GM21360 (cell line): ENCODE measurements at regions not wholly inside any gene's neighbourhood (a gene's known extent, or its start where the extent isn't known, plus 50 kb on each side); places are given as distances from the start of the nearest gene placed in this dataset.
"Not testable (repeated sequence)": the region's sequence is repeated elsewhere in the genome, so short reads cannot be mapped to it uniquely, and the experiment has no call there.

ENCODE experiments used
- ATAC-seq: cut with Tn5 transposase; IDR thresholded peaks from one replicate; pipeline ENCODE4 v1.9.1; 2021; ENCODE audit warnings: mild to moderate bottlenecking, moderate library complexity; ENCODE audit not compliant: unreplicated experiment

DNA sequence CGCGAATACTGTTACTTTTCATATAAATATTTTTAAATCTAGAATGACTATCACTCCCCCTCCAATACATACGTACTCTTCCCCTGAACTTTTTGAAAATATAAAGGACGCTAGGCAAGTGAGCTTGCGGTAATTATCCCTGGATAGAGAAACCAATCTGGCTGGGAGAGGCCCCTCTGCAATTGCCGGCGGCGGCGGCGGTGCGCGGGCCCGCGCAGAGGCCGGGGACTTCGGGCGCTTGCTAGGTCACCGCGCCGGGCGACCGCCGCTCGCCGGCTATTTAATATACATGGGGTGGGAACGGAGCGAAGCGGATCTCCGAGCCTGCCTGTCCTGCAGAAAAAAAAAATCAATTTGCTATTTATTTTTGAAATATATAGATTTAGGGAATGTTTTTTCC lies 416.3 kb upstream of the ESRRG start:
- ATAC-seq = no peak

DNA sequence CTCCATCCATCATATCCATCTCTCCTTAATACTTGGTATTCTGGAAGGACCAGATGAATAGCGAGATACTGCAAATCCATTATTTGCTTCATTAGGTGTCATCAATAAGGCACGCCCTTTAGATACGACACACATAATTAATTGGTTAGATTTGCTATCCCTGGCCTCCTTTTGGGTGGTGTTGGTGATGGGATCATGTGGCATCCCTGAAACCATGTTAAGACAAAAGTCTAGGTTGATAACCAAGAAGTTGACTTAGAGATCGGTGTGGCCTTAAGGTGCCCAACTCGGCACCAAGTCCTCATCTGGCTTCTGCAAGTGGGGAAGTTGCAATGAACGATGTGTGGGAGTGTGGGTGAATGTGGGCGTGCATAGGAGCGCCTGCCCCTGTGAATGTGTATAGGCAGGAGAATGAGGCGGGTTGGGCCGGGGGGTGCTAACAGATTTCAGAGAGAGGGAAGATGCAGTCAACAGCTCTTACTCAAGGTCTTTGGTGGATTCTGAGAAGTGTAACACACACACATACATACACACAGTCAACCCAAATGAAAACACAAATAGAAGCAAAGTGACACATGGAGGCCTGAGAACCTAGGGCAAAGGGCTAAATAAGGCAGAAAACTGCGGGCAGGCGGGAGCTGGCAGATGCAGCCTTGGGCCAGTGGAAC lies 415.7 kb upstream of the ESRRG start:
- no peak for ATAC-seq

DNA sequence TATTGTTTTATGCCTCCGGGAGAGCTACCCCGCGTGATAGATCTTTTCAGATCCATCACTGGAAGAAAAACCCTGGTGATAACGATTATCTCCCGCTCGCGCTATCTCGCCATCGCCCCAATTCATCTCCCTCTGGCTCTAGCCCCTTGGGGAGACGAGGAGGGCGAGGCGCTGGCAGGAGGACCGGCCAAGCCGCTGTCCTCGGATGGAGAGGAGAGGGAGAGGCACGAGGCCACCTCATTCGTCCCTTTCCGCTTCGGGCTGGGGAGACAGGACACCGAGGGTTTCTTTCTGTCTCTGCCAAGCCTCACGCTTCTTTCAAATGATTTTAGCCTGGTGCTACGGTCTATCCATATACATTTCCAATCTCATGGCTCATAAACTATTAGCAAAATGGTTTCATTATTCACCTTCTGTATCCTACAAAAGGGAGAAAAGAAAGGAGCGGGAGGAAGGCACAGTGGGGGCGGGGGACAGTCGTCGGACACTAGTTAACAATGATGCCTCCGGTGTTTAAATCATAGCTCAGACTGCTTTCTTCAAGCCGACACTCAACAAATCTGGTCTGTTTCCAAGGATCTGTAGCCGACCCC lies 415.0 kb upstream of the ESRRG start:
- no peak for ATAC-seq

DNA sequence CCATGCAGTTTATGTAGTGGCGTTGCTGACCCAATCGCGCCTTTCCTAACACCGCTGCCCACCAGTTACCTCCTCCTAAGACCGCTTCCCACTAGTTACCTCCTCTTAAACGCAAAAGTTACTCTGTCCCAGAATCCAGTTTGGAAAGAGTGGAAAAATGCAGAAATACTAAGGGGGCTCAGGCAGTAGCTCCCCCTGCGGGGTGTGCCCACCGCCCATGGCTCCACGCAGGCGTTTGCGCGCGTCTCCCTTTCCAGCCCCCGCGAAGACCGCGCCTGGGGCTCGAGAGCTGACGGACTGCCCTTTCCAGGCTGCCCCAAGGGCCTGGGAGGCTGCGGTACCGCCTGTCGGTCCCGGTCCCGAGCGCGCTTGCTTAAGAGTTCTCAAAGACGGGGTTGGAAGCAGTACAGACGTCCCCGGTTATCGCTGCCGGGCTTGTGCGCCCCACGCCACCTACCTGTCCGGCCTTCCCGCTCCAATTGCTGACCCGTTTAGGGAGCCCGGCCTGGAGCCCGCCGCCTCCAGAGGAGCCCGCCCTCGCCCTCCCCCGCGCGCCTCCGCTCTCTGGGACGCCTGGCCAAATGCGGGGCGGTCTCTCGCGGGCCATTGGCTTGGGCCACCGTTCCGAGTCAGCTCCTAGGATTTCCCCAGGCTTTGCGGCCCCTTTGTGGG lies 414.1 kb upstream of the ESRRG start:
- ATAC-seq = no peak

DNA sequence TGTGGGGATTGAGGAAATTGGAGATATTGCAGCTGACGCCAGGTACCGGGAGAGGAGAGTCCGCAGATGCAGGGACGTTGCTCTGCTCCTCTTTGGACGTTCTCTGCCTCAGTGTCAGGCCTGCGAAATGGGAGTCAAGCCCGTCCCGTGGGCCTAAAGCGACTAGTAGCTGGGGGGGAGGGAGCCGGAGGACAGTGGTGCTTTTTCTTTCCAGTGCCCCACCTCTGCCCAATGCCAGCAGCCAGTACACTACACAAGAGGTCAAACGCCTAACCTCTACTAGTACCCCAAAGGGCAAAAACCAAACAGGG lies 413.6 kb upstream of the ESRRG start:
- no peak for ATAC-seq

DNA sequence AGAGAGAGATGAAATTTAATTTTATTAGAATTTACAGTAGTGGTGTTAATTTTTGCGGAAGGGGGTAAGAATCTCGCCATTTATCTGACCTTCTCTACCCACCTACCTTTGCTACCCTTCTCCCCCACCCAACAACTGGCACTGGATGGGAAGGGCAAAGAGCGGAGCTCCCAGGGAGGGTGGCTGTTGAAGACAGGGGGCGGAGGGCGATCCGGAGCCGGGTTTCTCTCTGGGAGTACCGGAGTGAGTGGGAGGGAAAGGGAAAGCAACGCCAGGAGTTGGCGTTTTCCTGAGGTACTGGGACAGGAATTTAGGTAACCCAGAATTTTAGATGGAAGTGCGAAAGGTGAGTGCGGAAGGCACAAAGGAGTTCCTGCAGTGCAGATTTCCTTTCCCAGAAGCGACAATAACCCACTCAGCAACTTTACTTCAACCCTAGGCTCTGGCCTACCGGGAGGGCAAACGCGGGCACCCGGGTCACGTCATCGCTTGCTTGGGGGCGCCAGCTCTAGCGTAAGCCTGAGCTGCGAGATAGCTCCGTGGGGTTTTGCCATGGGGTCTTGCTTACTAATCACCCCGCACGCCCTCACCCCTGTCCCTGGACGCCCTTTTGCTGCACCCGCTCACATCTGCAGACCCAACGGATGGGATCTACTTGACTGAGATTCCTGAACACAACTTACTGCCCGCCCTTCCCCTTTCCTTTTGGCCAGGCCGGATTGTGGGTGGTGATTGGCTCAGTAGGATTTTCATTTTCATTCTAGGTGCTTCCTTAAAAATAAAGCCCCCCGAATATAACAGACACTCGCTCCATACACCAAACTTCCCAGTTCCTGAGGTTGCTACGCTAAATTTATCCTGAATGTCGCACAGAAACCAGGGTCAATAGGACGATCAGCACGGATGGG lies 413.0 kb upstream of the ESRRG start:
- no peak for ATAC-seq

DNA sequence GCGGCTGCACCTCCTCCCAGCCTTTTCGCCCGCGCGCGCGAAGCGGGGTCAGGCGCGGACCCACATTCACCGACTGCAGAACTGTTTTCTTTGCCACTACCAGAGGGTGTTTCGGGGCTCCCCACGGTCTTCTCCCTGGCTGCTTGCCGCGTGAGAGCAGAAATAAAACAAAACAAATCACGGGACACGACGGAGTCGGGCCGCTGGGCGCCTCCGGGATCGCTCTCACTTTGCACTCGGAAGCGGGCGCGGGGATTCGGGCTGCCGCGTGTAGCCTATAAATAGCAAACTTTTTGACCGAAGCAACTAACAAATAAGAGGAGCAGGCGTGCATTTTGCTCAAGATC lies 412.3 kb upstream of the ESRRG start:
- peak; percentile 14 for ATAC-seq

DNA sequence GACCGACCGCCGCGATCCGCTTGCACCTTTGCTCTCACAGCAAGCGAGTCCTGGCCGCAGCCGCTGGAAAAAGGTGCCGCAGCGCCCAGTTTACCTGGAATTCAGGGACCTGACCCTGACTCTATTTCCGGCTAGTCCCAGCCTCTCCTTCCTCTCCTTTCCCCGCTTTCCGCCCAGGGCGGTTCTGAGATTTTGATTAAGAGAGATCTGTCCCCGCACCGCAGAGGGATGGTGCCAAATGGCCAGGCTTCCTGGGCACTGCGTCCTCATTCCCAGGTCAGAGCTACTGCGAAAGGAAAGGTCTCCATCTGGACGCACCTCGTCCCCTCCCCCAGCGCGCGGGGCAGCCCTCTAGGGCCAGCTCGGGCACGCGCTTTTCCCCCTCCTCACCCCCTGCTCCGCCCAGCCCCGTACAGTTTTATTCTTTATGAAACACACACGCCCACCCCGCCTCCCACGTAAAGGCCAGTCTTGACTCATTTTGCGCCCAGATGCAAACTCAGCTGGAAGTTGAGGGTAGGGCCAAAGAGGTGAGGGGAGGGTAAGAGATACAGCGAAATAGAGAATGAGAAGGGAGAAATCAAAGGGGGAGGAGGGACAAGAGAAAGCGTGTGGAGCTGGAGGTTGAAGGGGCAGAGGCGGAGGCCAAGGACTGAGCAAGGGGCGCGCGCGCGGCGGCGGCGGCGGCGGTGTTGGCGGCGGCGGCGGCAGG lies 411.8 kb upstream of the ESRRG start:
- peak; percentile 63 for ATAC-seq

DNA sequence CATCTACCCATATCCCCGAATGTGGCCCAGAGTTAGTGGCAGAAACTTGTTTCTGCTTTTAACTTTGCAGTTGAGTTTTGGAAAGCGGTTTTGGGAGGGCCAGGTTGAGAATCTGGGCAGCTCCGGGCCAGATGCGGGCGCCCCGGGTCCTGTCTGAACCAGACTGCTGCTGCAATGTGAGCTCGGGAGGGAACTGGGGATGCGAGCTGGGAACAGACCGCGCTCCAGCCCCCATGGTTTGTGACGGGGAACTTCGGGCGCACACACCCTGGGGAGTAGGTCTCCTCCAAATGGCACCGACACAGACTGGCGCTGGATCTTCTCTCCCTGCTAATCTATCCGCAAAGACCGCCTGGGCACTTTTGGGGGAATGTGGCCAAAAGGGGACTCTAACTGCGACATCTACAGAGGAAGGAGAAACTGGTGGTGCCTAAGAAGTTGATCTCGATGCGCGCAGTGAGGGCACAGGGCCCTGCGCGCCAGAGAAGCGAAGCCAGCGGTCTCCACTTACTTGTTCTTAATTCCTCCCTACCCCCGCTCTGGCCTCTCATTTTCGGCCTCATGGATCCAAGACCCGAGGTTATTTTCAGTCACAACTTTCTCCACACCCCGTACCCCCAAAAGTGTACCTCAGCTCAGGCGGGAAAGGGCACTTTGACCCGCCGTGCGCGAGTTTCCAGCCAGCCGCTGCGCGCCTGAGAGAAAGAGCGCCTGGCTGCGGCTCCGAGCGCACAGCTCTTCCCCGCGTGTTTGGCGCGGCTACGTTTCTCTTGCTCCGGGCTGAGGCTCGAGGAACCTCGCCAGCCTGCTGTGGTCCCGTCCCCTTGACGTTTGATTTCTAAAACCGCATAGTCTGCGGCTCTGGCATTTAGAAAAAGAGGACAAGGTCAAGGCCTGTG lies 411.0 kb upstream of the ESRRG start:
- ATAC-seq = no peak

DNA sequence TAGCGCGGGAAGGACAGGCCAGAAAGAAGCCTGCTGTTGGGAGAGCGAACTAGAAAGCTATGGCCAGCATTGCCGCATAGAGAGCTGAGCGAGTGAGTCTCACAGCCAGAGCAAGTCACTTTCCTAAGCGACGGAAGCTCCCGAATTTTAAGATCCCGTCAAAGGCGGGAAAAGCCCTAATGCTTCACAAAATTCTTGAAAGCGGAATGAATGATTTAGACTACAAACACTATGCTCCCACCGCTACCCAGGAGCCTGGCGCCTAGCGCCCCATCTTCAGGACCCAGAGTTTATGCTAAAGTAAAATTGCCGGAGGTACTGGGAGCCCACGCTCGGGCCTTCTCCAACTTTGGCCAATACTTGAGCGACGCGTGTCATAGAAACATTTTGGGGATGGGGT lies 409.9 kb upstream of the ESRRG start:
- ATAC-seq = no peak

DNA sequence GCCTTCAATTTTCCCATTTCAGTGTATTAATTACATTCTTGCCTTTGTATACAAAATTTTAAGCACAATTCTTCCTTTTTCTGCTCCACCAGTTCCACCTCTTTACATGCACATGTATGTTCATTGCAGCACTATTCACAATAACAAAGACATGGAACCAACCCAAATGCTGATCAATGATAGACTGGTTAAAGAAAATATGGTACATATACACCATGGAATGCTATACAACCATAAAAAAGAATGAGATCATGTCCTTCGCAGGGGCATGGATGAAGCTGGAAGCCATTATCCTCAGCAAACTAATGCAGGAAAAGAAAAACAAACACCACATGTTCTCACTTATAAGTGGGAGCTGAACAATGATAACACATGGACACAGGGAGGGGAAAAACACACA lies 400.1 kb upstream of the ESRRG start:
- ATAC-seq = not testable (repeated sequence)

DNA sequence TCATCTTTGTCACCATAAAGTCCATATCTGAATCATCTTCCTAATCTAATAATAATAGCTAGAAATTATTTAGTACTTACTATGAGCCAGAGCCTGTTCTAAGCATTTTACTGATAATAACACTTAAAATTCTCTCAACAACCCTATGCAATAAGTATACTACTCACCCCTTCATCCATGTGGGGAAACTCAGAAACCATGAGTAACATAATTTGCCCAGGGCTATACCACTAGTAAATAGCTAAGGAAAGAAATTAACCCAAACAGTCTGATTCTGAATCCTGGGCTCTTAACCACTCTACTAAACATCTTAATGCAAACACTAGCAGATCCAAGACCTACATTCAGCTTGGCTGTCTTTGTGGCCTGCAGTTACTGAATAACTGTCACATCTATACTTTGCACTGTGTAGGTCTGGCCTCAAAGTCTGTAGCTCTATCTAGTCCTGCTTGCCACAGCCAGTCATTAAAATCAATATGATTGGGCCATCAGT lies 394.8 kb upstream of the ESRRG start:
- no peak for ATAC-seq

DNA sequence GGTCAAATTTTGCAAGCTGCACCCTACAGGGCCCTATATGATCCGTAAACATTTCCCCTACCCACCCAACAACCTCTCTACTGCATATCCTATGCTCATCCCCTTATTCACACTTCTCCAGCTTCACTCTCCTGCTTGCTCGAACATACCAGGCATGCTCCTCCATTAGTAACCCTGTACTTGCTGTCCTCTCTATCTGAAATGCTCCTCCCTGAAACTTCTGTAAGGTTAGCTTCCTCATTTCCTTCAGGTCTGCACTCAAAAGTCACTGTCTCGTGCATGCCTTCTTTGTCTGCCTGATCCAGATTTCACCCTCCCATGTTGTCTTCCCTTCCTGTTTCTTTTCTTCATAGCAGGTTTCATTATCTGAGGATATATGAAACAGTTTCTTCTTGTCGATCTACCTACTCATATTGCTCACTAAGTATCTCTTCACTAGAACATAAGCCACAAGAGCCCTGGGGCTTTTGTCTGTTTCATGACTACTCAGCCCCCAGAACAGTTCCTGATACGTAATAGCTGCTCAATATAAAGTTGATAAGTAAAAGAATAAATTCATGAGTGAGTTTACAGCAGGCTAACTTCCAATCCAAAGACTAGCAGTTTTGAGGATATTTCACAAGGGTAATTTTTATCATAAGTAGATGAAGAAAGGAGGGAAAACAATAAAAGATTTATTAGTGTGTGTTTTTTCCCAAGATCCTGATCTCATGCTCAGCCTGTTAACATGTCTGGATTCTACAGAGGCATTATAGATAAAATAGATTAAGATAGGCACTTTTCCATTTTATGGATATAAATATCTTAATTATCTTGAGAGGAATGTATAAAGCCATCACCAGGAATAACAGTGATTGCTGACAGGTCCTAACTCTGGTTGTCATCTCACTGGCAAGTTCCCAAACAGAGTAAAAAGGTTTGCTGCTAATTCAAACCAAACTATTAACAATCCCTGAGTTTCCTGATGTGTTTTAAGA lies 392.5 kb upstream of the ESRRG start:
- no peak for ATAC-seq

DNA sequence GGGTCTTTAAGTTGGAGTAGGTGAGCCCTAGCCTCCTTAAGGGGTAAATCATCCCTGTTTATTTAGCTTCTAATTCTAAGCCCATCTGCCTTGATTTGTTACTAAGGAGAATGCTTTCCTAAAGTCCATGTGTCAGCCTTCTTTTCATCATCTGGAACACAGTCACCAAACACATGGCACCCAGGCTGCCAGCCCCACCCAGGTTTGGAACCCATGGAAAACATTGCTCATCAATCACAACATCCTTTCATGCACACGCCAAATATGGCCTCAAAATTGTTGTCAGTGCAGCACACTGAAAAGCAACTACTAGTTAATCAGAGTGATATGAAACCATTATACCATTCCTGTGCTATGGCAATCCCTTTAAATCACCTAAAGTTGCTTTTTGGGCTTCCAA lies 386.7 kb upstream of the ESRRG start:
- no peak for ATAC-seq

DNA sequence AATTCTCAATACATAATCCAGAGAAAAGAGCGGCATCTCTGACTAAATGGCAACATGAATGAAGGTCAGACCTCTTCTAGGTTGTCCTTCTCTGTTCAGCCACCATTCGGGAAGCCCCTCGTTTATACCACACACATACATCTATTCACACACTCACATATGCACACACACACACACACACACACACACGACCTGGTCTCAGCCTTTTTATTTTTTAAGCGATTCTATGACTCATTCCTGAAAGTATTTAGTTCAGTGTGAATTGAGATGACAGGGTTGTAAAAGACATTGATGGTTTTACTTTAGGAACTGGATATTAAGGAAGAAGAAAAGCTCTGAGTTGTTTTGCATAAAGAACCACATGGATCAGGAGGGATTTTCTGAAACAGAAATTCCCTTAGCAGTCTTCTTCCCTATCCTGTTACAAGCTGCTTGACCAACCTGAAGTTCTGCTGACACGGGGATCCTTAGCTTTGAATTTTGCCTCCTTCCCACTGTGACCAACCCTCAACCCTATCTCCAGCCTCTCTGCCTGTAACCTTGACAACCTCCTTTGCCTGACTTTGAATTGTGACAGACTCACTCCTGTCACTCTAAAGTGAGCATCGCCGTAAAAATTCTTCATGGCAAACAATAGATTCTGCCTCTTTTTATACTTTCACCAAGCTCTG lies 383.1 kb upstream of the ESRRG start:
- no peak for ATAC-seq

DNA sequence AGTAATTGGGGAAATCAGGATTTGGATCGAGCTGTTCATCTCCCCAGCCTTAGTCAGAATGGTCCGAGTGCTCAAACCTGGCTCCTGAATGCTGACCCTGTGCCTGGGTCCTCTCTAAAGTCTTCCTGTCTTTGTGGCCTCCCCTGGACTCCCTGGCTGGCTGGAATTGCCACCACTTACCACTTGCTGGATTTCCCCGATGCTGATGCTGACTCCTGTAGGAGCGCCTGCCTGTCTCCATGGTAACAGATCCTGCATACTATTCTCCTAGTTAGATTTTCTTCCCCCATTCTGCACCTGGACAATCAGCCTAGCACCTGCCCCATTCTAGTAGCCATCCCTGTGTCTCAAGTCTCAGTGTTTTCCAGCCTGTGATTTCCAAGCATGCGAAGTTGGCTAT lies 382.2 kb upstream of the ESRRG start:
- no peak for ATAC-seq

DNA sequence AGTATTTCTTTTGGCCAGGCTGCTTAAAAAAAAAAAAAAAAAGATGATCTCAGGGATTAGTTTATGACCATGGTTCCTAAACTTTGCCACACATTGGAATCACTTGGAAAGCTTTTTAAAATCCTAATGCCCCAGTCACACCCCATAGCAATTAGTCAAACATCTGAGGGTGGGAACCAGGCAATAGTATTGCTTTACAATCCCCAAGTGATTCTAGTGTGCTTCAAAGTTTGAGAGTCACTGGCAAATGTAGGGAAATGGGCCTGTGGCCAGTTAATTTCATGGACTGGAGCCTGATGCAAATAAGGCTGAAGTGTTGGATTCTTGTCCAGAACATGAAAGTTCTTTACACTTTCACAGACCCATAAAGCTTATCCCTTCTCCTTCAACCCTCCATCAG lies 374.6 kb upstream of the ESRRG start:
- no peak for ATAC-seq

DNA sequence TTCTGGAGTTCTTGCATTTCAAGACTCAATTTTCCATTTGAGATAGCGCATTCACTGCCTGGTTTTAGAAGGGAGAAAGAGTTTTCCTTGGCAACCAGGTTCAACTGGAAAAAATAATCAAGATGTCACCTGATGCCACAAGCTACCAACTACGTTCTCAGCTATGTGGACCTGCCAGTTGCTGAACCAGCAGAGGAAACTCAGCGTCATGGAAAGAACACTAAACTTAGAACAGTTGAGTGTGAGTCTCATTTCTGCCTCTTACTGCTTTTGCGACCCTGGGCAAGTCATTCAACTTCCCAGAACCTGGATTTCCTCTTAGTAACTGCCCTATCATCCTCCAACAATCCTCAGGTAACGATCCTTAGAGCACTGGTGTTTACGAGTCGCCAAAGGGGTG lies 373.0 kb upstream of the ESRRG start:
- ATAC-seq = no peak
